H4 (cell line): ENCODE measurements at regions not wholly inside any gene's neighbourhood (a gene's known extent, or its start where the extent isn't known, plus 50 kb on each side); places are given as distances from the start of the nearest gene placed in this dataset.
A peak's percentile ranks its signal among the peaks of the same experiment; 100 is the strongest.

Source experiments
- DNase-seq: peaks from one replicate; pipeline ENCODE4 v3.0.0-alpha.2; 2015; ENCODE audit warnings: low spot score

DNA sequence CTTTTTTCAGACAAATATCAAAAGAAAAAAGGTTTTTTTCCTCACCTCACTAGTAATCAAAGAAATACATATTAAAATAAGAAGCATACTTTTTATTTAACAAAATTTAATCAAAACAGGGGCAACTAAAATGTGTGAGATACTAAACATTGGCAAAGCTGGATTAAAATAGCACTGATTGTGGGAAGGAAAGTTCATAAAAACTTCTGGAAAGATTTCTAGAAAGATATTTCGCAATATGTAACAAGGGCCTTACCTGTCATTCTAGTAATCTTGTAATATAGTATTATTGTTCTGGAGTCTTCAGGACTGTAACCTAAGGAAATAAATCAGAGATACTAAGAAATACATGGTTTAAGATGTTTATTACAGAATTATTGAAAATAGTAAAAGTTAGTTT, 482.5 kb downstream of the SUCLA2 start:
- DNase-seq: no peak

DNA sequence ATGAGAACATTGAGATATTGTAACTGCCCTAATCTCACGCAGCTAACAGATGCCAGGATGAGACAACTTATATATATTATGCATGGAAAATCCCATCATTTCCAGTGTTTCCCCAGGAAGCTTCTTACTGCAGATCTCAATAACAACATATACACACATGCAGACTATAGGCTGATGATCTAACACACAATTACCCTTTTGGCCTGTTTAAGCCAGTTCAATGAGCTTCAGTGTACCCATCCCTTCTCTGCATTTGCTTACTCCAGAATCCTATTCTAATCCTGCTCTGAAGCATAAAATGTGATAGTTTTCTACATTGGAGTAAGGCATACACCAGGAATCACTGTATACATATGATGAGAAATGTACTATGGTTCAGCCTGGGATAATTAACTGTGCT, 489.4 kb downstream of the SUCLA2 start:
- no peak for DNase-seq

DNA sequence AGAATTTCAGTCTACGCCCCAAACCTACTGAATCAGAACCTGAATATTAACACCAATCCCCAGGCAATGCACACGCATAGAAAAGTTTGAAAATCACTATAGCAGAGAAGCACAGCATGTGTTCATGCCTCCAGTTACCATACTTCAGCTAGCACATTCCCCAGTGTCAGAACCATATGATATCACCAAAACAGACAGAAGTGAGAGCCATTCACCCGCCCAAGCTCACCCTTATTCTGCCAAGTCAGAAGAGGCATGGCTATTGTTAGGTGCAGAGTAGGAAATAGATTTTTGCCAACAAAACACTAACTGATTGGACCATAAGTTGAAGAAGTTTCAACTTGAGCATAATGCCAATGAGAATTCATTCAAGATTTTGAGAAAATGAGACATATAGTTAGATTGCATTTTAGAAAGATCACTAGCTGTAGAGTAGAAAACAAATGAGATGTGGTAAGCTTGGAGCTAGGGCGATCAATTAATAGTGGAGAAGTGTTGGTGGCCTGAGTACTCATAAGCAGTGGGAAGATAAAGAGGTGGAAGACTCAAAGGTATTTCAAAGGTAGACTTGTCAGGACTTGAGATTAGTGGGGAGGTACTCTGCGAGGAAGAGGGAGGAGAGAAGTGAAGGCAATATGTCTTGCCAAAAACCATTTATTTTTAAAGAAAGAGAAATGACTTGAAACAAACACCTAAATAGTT, 492.4 kb downstream of the SUCLA2 start:
- DNase-seq: no peak

DNA sequence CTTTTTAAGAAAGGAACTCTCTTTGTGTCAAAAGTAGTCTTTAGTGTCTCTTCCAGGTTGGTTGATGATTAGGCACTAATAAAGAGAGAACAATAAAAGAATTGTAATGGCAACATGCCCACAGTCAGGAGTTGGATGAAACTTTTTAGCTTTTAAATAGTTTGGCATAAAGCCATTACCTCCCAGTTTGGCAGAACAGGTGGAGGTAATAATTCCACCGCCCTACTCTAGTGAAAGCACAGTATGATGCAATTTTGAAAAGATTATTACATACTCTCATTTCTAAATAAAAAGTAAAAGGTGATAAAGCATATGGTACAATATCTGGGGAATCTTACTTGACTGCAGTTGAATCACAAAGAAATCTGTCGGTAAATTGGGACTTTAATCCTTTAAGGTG, 497.6 kb downstream of the SUCLA2 start:
- no peak for DNase-seq

DNA sequence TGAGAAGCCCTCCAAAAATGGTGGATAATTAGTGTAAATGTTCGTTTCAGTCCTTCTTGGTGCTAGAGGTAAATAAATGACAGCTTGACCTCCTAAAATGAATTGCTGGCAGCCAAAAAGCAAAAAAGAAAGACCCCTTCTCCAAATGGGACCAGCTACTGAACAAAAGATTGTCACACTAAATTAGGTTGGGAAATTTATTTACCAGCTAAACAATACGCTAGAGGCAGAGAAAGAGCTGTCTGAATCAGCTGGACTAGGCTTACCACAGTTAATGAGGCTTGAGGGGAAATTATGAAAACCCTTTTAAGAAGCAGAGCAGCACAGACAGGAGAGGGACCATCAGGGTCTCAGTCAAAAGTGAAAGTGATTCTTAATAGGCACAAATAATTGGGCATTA, 498.9 kb downstream of the SUCLA2 start:
- DNase-seq: no peak

DNA sequence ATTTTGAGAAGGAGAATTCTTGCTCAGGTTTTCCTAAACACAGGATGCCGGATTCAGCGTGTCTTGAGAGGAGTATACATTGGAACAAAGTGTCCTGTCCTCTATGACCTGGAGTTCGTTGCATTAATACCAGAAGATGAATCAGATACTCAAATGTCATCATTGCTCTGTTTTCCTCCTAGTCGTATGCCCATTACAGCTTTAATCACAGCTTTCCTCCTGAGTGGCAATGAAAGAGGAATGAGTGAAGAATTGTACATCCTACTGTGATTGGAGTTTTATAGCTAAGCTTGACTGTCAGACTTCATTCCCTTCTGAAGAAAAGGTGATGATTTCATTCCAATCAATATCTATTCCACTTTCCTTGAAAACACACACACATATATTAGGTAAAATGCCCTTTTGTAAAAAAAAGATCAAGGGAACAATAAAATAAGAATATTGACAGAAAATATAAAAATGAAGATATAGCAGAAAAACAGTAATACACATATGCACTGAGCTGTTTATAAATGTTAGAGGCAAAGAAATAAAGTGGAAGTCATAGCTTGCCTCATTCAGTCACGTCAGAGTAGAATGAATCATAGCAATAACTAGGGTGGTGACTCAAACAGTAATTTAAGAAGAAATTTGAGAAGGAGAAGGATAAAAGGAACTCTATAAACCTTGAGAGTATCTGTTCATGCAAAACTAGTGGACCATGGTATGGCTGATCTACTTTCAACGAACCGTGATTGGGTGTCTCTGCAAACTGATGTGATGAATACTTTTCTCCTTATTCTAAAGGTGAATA, 501.5 kb downstream of the SUCLA2 start:
- DNase-seq: peak; percentile 50

DNA sequence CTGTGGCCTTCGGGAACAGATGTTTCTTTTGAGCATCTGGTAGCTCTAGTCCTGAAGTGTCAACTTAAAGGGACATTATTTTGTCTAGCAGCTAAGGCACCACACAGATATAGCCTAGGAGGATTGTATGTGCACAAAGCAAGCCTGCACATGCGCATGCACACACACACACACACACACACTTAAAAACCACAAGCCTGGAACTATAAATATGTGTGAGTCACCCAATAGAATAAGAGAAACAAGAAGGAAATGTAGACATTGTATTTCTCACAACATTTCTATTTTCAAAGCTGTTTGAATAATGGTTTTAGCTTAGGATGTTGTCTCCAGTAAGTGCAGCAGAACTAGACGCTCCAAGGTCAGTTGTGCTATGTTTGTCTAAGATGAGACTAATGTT, 516.5 kb downstream of the SUCLA2 start:
- peak; percentile 44 for DNase-seq

DNA sequence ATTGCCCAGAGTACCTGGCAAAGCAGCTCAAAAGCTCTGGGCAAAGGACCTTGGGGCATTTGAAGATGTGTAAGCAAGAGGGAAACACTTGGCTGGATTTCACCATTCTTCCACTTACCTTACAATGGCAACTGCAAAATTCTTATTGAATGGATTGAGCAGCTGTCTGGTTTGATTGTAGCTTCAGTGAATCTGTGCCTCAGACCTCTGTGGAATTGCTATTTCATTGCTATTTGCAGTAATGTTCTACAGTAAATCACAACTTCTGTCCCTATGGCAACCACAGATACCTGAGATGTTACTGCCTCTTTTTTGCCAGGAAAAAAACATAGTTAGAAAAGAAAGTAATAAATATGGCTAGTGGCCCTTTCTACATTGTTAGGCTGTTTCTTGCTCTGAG, 519.5 kb downstream of the SUCLA2 start:
- DNase-seq: no peak

DNA sequence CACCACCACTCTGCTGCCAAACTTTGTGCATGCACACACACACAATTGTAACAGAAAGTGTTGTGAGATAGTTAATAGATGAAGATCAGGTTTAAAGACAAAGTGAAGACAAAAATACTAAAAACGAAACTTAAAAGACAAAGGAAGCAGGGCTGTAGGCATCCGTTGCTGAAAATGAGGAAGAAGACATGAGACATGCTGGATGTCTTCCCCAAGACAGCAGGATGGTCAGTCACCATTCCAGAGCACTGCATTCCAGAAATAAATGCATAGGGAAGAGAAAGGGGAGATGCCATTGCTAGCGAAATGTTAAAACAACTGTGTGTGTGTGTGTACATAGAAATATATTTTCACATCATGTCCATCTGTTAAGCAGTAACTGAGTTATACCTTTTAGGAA, 520.1 kb downstream of the SUCLA2 start:
- DNase-seq: no peak

DNA sequence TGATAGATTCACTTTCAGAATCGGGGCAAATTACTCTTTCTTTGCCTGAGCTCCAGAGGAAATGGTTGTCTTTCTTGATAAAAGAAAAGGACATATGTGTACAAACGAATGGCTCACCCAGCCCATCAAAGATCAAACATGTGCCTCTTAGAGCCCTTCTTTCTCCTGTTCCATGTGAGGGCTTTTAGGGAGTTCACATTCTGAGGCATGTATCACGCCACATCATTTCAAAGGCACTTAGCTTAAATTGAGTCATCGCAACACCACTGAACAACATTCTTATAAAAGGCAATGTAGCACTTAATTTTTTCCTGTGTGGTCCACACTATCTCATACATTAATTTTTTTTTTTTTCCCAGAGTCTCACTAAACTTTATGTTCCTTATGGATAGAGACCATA, 521.0 kb downstream of the SUCLA2 start:
- DNase-seq: peak; percentile 6

DNA sequence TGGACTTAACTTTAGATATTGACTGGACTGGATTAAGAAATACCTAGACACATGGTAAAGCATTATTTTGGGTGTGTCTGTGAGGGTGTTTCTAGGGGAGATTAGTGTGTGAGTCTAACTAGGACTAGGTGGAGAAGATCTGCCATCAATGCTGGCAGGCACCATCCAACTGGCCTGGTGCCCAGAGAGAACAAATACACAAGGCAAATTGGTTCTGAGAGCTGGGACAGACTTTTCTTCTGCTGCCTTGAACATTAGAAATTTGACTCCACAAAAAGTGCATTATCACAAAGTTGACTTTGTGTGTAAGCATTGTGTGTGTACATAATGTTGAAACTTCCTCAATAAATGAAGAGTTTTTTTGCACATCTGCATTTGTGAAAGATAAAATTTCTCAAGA, 522.1 kb downstream of the SUCLA2 start:
- DNase-seq: no peak

DNA sequence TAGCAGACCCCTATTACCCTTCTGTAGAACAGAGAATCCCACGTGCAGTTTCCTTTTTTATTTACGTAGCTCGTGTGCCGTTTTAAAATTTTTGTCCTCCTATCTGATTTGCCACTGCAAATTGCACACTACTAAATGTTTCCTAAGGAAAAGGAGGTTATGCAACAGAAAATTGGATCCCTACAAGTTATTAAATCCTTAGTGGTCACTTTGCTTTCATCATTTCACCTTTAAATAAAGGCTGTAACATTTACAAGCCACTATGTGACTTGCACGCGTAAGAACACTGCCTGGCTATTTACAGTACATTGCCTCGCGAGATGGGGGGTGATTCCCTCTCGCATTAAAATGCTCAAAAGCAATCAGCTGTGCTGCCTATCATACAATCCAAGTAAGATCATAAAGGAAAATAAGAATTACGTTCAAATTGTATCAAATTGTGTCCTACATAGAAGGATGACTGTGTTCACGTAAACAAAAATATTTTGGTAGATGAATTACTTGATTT, 525.6 kb downstream of the SUCLA2 start:
- peak; percentile 3 for DNase-seq

DNA sequence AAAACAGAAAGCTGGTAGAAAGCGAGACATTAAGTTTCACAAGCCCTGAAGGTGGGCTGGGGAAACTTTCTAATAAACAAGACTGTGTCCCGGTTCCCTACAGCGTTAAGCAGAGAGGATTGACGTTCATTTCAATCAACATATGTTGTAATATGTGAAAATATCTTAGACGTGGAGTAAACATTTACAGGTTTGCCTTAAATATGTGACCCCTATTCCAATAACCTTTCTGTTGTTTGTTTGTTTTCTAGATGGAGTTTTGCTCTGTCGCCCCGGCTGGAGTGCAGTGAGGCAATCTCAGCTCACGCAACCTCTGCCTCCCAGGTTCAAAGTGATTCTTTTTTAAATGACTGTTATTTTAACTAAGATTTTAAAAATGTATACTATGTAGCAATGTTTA, 526.2 kb downstream of the SUCLA2 start:
- DNase-seq: no peak

DNA sequence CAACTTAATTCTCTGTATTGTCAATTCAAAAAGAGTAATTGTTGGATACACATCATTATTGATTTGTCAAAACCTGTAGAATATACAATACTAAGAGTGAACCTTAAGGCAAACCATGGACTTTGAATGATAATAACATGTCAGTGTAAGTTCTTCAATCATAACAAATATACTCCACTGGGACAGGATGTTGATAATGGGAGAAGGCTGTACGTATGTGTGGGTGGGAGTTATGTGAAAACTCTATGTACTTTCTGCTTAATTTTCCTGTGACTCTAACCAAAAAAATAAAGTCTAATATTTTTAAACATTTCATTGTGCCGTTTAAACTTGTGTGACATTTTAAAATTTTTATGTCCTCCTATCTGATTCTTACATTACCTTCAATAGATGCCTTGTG, 526.7 kb downstream of the SUCLA2 start:
- no peak for DNase-seq

DNA sequence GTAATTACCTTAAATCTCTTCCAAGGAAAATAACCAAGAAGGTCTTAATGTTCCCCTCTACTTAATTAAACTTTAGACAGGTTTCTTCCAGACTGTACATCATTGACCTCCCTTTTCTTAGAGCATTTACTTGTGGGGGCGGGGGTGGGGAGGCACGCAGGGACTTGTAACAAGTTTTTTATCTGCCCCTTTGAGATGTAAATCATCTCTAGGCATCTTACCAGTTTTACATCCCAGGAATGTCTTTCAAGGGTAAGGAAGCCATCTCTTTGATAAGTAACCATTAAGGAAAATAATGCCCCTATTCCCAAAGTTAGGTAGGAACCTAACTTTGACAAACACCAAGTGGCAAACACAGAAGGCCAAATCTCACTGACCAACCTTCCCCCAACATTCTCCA, 528.6 kb downstream of the SUCLA2 start:
- DNase-seq: no peak

DNA sequence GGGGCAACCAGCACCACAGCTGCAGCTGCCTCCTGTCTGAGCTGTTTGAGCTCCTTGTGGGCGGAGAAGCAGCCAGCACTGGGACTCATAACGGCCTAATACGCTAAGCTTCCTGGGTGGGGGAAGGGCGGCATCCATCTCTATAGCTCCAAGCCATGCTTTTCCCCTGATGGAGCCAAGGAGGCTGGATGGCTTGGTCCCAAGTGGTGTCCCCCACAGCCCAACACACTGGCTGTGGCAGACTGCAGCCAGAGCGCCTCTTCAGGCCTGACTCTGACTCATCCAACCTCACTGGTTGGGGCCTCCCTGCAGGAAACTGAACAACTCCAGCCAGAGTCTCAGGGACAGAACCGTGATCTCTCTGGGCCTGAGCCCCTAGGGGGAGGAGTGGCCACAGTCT, 537.3 kb downstream of the SUCLA2 start:
- peak; percentile 48 for DNase-seq

DNA sequence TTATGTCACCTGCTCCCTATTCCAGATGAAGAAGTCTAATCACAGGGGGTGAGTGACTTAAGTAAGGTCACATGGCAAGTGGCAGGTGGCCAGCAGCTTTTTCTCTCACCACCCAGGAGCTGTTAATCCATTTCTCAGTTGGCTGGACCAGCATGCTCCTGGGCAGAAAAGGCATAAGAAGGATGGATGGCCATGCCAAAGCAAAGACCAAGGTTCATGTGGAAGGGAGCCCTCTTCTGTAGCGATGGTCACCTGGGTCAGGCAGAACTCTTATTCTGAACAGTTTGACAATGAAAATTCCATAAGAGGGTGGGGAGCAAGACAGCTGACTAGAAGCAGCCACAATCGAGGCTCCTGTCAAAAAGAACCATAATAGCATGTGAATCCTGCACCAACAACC, 538.1 kb downstream of the SUCLA2 start:
- no peak for DNase-seq

DNA sequence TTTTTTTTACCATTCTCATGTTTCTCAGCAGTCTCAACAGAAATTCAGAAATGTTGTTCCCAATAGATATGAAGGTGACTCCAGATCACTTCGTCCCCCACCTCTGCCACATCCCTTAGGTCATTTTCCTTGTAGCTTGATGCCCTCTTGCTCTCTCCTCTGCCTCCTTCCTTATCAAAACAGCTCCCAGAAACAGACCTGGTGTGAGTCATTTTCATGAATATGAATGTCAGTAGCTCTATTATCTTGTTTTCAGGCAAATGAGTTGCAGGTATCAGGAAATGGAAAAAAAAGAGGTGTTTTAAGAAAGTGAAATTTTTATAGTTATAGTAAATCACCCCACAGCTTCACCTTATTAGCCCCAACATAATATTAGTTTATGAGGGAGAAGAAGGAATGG, 539.3 kb downstream of the SUCLA2 start:
- no peak for DNase-seq

DNA sequence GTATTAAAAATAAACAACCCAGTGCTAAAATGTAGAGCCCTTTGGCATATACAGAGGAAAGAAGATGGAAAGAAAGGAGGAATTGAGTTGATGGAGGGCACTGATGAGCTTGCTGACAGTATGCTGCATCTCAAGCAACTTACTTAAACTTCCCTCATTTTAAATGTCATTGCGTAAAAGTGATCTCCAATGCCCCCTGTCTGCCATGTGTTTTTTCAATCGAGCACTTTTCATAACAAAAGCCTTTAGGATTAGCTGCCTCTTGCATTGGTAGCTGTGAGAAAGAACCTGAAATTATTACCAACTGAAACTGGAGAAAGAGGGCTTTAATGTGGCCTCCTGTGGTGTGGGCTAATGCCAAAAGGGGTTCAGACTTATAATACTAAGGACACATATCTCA, 541.6 kb downstream of the SUCLA2 start:
- DNase-seq: peak; percentile 3

DNA sequence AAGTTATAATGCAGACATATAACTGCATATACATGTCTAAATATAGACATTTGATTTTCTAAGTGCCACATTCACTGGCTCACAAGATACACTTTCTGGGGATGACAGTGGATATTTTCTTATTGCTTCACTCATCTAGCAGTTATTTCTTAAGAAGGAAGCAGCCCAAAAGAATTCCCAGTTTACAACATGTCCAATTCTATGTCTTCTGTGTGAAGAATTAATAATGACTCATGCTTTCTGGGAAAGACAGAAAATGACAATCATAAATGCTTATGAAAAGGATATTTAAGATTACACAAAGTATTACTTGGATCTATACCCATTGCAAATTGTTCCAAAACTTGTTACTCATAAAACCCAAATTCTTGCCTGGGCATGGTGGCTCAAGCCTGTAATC, 543.4 kb downstream of the SUCLA2 start:
- no peak for DNase-seq

DNA sequence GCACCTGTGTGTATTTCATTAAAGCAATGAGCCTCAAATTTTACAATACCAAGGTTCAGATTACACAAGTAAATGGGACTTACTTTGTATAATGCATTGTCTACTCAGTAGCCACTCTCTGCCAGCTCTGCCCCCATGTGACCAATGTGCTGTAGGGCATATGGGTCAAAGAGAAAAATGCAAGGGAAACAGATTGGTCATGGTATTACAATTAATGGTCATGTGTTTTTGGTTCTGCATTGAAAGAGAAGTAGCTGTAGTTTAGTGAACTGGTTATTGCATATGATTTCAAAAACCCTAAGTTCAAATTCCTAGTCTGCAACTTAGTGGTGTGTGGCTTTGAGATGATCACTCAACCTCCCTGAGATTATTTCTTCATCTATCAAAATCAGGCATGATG, 545.4 kb downstream of the SUCLA2 start:
- DNase-seq: peak; percentile 11

DNA sequence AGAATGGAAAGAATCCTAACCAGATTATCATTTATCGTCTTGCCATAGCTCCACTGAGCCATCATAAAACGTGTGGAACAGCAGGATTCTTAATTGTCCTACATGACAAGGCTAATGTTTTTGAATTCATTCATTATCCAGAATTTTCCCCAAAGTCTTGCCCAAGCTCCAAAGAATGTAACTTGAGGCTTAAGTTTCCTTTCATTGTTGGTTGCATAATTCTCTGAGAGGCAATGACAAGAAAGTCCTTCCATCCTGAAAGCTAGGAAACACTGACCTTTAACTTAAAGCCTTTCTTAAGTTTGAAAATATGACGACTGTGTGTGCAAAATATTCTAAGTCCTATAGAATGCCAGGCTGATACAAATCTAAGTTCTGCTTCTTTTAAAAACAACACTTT, 546.1 kb downstream of the SUCLA2 start:
- DNase-seq: no peak

DNA sequence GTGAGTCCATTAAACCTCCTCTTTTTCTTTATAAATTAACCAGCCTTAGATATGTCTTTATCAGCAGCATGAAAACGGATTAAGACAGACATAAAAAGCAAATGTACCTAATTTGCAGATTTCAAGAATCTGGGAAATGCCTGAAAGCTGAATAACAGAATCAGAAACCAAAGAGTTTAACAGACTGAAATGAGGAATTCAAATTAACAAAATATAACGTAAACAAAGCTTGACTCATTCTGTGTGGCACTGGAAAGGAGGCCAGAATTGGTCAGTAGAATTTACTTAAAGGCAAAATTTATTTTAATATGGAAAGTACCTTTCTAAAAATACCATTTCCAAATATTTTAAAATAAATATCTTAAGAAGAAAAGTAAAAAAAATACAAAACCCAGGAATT, 540.6 kb upstream of the HTR2A start:
- DNase-seq: peak; percentile 9
